Stomach smooth muscle (tissue), 2 donors: ENCODE measurements at regions not wholly inside any gene's neighbourhood (a gene's known extent, or its start where the extent isn't known, plus 50 kb on each side); places are given as distances from the start of the nearest gene placed in this dataset.
"Not testable (repeated sequence)": the region's sequence is repeated elsewhere in the genome, so short reads cannot be mapped to it uniquely, and the experiment has no call there.

Experiments used
- H3K27ac ChIP-seq: one replicate; pipeline ENCODE4 v1.7.0; 2013; ENCODE audit warnings: mild to moderate bottlenecking, low read length, inconsistent platforms
- H3K27me3 ChIP-seq, 2 donors: one replicate each; pipeline ENCODE4 v1.7.0; 2013; ENCODE audit warnings: low read length in 2 of 2; ENCODE audit not compliant: insufficient read depth in 2 of 2, control insufficient read depth in 1 of 2
- H3K36me3 ChIP-seq, 2 donors: one replicate each; pipeline ENCODE4 v1.7.0; 2013; ENCODE audit warnings: low read length in 2 of 2; ENCODE audit not compliant: control insufficient read depth in 2 of 2, insufficient read depth in 2 of 2
- H3K4me1 ChIP-seq: one replicate; pipeline ENCODE4 v1.7.0; 2013; ENCODE audit warnings: low read length; ENCODE audit not compliant: control insufficient read depth, insufficient read depth
- H3K4me3 ChIP-seq, 2 donors: one replicate each; pipeline ENCODE4 v1.7.0; 2013; ENCODE audit warnings: low read length in 2 of 2
- H3K9ac ChIP-seq, 2 donors: one replicate each; pipeline ENCODE4 v1.7.0; 2013; ENCODE audit warnings: low read length in 2 of 2, mild to moderate bottlenecking in 1 of 2
- H3K9me3 ChIP-seq, 2 donors: one replicate each; pipeline ENCODE4 v1.7.0; 2013; ENCODE audit warnings: low read length in 2 of 2; ENCODE audit not compliant: control insufficient read depth in 2 of 2
- donor health status: healthy.
- donor health status: Pancreatic carcinoma.

- Histone ChIP-seq H3K4me1 (peaks cover 13% of the 10 kb centered on the region), H3K4me3 (peak overlapping the region in 1 of 2 donors; percentile 47), H3K36me3 (no peaks in the 10 kb centered on the region), H3K27me3 (no peaks in the 10 kb centered on the region), H3K9ac (peak overlapping the region; percentile 14 to 19), H3K9me3 (no peaks in the 10 kb centered on the region), H3K27ac (peak overlapping the region; percentile 32)
These were observed 227.6 kb upstream of the DMRT1 start for GRCh38 chr9:613771-614347.

DNA sequence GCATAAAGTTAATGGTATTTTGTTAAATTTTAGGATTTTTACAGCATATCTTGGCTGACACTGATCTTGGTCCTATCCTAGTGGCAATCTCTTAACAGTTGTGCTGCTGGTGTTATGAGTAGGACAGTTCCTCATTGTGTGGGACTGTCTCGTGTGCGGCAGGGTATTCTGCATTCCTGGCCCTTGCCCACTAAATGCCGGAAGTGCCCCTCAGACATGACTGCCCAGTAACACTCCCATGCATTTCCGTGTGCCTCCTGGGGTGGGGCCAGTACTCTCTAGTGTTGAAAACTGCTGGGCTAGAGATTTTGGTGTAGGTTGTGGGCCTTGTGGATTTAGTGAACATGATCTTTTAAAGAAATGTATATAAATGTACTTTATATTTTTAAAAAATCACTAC is 227.1 kb upstream of the DMRT1 start:
- Histone ChIP-seq H3K9me3 (no peaks in the 10 kb centered on the region), H3K9ac (peak overlapping the region in 1 of 2 donors; percentile 14), H3K27ac (peak overlapping the region; percentile 25), H3K27me3 (no peaks in the 10 kb centered on the region), H3K4me3 (no peak overlapping the region), H3K4me1 (peaks cover 13% of the 10 kb centered on the region), H3K36me3 (no peaks in the 10 kb centered on the region)

- no peak overlapping the region for H3K27ac ChIP-seq
- H3K4me3 ChIP-seq, result no peak overlapping the region
These were observed 225.7 kb upstream of the DMRT1 start for GRCh38 chr9:615756-616155.

DNA sequence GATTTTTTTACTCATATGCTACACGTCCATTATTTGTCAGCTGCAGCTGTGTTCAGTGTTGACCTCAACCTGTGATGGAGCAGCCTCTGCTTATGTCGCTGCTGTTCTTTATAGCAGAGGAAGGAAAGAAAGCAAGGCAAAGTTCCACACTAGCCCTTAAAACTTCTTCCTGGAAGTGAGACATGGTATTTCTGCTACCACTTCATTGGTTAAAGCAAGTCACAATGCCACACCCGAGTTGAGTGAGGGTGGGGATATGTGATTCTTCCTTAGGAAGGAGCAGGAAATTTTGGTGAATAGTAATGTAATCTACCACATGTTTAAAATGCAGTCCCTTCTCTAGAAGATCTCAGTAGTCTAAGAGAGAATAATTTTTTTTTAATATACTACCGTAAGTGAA is 224.8 kb upstream of the DMRT1 start:
- H3K27me3 ChIP-seq, result no peaks in the 10 kb centered on the region
- H3K4me3 ChIP-seq, result no peak overlapping the region
- H3K27ac ChIP-seq, result no peak overlapping the region
- no peak overlapping the region for H3K9ac ChIP-seq
- H3K4me1 ChIP-seq, result peaks cover 18% of the 10 kb centered on the region
- H3K36me3 ChIP-seq, result no peaks in the 10 kb centered on the region
- no peaks in the 10 kb centered on the region for H3K9me3 ChIP-seq

More at GRCh38 chr9:615756-616155, 225.7 kb upstream of the DMRT1 start:
- Histone ChIP-seq H3K36me3 (no peaks in the 10 kb centered on the region), H3K27me3 (no peaks in the 10 kb centered on the region), H3K4me1 (peaks cover 13% of the 10 kb centered on the region), H3K9ac (no peak overlapping the region), H3K9me3 (no peaks in the 10 kb centered on the region)

- Histone ChIP-seq H3K27ac (no peak overlapping the region), H3K36me3 (no peaks in the 10 kb centered on the region), H3K4me1 (peaks cover 19% of the 10 kb centered on the region), H3K9ac (no peak overlapping the region), H3K4me3 (no peak overlapping the region), H3K27me3 (no peaks in the 10 kb centered on the region), H3K9me3 (no peaks in the 10 kb centered on the region)
These were observed 223.9 kb upstream of the DMRT1 start for GRCh38 chr9:617445-618085.

GRCh38 chr9:618478-618877 is 223.0 kb upstream of the DMRT1 start:
- Histone ChIP-seq H3K9ac (no peak overlapping the region), H3K36me3 (no peaks in the 10 kb centered on the region), H3K27me3 (no peaks in the 10 kb centered on the region), H3K4me1 (peaks cover 19% of the 10 kb centered on the region), H3K4me3 (no peak overlapping the region), H3K27ac (no peak overlapping the region), H3K9me3 (no peaks in the 10 kb centered on the region)

DNA sequence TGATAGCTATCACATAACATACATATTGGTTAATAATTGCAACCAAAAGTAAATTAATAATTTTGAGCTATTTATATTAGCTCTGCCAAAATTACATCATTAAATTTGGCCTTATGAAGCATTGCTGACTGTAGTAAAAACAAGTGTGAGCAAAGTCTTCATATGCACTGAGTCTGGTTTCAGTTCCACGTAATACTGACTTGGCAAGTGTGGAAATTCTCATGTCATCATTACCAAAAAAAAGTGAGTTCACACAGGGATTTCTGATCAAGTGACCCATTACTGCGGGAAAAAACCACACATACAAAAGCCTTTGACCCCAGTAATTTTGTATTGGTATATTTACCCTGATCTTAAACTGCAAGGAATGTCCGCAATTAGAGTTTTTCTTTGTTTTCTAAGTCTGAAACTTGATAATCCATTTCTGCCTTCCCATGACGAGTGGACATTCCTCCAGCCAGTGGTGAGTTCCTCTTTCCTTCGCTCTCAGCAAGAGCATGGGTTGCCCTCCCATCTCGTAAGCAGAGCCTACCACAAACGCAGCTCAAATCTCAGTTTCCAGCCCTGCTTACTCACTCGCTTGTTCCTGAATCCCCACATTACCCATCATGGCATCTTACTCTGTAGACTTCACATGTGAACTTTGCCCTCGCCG is 220.2 kb upstream of the DMRT1 start:
- H3K27me3 ChIP-seq, result no peaks in the 10 kb centered on the region
- no peak overlapping the region for H3K27ac ChIP-seq
- no peaks in the 10 kb centered on the region for H3K36me3 ChIP-seq
- H3K4me3 ChIP-seq, result no peak overlapping the region
- H3K9me3 ChIP-seq, result no peaks in the 10 kb centered on the region
- no peak overlapping the region for H3K9ac ChIP-seq
- peaks cover 12% of the 10 kb centered on the region for H3K4me1 ChIP-seq

- no peaks in the 10 kb centered on the region for H3K36me3 ChIP-seq
- H3K9ac ChIP-seq, result no peak overlapping the region
- H3K9me3 ChIP-seq, result no peaks in the 10 kb centered on the region
- no peak overlapping the region for H3K4me3 ChIP-seq
- no peaks in the 10 kb centered on the region for H3K27me3 ChIP-seq
- no peak overlapping the region for H3K27ac ChIP-seq
- peaks cover 26% of the 10 kb centered on the region for H3K4me1 ChIP-seq
These were observed 216.5 kb upstream of the DMRT1 start for GRCh38 chr9:624935-625500.

DNA sequence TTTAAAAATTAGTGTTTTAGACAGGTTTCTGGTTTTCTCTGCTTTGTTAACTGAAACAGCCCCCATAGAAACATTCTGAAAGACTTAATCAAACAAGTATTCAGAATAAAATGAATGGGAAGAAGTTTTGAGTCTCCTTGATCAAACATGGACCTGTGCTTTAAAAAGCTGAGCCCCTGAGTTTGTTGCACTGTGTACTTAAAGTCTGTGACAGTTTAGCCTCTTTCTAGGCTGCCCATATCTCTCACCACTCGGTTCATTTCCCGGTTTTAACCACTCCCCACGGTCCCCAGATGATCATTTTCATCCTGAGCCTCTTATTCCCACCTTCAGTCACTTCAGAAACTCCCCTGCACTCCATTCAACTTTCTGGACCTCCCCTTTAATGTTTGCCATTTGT is 215.9 kb upstream of the DMRT1 start:
- Histone ChIP-seq H3K4me1 (peaks cover 26% of the 10 kb centered on the region), H3K27me3 (no peaks in the 10 kb centered on the region), H3K9ac (no peak overlapping the region), H3K4me3 (no peak overlapping the region), H3K36me3 (no peaks in the 10 kb centered on the region), H3K27ac (no peak overlapping the region), H3K9me3 (no peaks in the 10 kb centered on the region)

DNA sequence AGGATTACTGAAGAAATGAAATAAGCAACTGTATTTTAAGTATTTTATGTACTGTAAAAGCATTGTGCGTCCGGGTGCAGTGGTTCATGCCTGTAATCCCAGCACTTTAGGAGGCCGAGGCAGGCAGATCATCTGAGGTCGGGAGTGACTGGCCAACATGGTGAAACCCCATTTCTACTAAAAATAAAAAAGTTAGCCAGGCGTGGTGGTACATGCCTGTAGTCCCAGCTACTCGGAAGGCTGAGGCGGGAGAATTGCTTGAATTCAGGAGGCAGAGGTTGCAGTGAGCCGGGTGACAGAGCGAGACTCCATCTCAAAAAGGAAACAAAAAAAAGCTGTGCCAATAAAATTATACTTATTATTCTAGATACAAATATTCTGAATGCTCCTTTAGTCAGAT is 215.4 kb upstream of the DMRT1 start:
- not testable (repeated sequence) for H3K9ac ChIP-seq, H3K27ac ChIP-seq, H3K36me3 ChIP-seq, H3K9me3 ChIP-seq, H3K27me3 ChIP-seq
- peaks cover 26% of the 10 kb centered on the region for H3K4me1 ChIP-seq
- peak overlapping the region in 1 of 2 donors; percentile 29 for H3K4me3 ChIP-seq

DNA sequence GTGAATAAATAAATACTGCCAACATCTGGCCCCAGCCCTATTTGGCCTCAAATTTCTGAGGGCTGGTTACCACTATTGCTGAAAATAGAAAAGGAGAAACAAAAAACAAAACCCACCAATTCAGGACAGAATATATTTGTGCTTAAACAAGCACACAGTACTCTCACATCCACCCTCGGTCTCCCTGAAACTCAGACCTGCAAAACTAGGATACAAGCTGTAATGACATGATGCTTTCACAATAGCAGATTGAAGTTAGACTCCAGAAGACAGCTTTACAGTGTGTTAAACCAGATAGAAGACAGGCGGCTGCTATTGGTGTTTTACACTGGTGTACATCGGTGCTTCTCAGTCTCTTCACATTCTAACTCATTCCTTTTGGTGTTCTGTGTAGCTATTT is 214.9 kb upstream of the DMRT1 start:
- Histone ChIP-seq H3K27ac (no peak overlapping the region), H3K36me3 (no peaks in the 10 kb centered on the region), H3K27me3 (no peaks in the 10 kb centered on the region), H3K4me1 (peaks cover 21% of the 10 kb centered on the region), H3K9me3 (no peaks in the 10 kb centered on the region), H3K4me3 (no peak overlapping the region), H3K9ac (no peak overlapping the region)
